ENCODE measurements at regions not wholly inside any gene's neighbourhood (a gene's known extent, or its start where the extent isn't known, plus 50 kb on each side); places are given as distances from the start of the nearest gene placed in this dataset.
"Not testable (repeated sequence)": the region's sequence is repeated elsewhere in the genome, so short reads cannot be mapped to it uniquely, and the experiment has no call there.

DNA sequence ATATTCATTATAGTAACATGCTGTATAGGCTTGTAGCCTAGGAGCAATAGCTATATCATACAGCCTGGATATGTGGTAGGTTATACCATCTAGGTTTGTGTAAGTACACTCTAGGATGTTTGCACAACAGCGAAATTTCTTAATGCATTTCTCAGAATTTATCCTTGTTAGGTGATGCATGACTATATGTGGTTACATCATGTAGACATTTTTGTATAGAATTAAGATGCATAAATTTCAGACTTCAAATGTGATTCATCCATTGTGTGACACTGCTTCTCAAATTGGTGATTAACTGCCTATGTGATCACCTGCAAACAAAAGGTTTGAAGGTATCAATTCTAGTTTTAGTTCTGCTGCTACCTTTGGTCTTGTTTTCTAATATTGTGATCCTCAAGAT, 1787.0 kb upstream of the PIK3C3 start:
- no peak for DNase-seq

DNA sequence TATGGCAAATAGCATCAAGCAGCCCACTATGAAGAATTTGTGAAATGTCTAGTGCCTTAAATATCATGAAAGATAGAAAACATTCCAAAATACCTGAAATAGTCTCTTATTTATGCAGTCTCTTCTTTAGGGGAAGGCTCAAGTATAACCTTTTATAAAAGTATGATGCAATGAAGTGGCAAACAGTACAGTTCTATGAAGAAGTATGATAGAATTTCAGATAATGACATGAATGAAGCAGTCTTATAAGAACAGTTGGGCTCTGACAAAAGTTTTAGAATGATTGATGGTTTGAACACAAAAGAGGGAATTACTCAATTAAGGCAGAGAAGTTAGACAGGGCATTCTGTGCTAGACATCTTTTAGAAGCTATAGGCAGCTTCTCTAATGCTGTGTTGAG, 1791.8 kb upstream of the PIK3C3 start:
- no peak for DNase-seq

DNA sequence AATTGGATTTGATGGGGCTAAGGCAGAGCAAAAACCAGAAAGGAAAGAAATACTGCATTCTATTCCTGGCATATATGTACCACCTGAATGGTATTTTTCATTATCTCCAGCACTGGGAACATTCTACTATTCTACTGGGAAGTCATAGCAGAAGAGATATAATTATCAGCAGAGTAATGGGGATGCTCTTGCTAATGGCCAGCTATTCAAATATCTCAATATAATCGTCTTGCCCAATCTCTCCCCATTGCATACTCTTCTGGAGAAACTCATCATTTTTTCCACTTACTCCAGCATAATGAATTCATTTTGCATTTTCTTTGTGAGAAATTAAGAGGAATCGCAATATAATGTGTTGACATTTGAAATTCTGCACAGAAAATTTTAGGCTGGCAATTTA, 1794.7 kb upstream of the PIK3C3 start:
- no peak for DNase-seq

DNA sequence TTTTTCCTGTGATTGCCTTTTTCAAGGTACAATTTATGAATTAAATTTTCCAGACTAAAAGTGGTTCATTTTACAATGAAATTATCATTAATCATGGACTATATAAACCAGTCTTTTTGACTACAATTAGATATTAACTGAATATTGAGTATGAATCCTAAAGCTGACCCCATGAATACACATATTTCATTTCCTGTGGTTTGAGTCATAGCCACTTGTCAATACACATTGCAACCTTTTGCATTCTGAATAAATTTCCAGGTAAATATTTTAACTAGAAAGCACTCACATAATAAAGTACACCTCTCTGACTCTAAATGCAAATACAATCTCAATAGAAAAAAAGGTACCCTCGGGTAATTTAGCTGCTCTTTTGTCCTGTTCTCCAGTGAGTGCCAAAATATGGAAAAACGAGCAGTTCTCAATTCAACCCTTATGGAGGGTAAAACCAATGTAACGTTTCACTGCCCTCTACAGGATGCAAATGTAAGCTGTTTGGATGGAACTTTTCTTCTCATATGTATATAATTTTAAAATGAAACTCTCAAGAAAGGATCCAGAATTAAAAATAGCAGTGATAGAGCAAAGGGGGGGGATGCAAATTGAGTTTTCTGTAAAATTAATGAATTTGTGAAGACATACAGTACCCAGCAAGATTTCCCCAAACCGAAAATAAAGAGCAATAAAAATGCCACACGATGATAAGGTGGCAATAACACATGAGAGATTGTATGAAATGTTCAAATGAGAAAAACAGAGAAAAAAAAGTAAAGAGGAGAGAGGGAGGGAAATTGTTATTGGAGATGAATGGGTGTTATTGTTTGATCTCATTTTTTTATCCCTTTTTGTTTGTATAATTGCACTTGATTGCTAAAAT, 1795.7 kb upstream of the PIK3C3 start:
- DNase-seq: peak; percentile 82

DNA sequence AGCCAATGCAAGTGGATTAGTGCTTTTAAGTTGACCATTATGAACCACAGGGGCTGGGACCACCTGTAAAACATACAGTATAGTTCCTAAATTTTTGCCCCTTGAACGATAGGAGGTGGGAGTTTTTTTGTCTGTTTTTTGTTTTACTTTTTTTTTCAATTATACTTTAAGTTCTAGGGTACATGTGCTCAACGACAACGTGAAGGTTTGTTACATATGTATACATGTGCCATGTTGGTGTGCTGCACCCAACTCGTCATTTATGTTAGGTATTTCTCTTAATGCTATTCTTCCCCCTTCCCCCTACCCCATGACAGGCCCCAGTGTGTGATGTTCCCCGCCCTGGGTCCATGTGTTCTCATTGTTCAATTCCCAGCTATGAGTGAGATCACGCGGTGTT, 1797.9 kb upstream of the PIK3C3 start:
- DNase-seq: no peak

DNA sequence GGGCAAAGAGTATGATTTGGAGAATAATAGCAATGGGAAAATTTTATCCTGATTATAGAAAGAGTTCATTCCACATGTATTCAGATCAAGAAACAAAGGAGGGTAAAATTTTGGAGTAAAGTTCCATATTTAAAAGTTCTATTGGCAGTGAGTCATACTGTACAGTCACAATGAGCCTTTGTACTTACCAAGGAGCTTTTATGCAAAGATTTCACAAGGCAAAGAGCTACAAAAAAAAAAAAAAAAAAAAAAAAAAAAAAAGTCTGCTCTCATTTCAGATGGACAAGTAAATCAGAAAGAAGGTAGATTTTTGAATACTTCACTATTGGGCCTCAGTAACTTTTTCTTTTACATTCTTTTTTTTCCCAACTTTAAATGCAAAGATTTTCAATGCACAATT, 1802.2 kb upstream of the PIK3C3 start:
- no peak for DNase-seq

DNA sequence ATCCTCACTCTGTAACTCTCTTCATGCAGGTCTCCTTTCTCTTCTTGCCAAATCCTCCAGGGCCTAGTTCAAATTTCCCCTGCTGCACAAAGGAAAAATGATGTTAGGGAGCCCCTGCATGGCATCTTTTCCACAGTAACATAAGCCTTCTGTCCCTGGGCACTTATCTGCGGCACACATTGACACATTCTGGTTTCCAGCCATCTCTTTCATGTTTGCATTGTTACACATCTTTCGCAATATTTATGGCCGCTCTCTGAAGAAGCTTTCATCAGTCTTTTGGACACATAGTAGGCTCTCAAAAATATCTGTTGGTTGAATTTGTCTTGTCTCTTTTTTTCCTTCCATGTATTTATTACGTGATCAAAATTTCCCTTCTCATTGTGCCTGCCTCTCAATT, 1806.1 kb upstream of the PIK3C3 start:
- DNase-seq: peak; percentile 30

DNA sequence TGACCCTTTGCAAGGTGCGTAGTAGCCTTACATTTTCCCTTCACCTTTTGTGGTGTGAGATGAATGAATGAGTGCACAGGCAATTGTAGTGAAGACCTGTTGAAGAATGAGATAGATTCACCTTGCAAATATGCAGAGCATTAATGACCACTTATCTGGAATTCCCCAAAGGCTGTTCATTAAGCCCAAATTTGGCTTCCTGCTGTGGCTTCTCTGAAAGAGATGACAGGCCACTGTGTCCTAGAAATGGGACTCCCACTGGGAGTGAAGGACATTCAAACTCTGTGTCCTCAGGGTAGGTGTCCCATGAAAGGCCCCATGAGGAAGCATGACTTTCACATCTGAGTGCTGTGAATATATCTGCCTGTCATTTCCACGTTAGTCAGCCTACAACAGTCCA, 1821.8 kb upstream of the PIK3C3 start:
- no peak for DNase-seq

DNA sequence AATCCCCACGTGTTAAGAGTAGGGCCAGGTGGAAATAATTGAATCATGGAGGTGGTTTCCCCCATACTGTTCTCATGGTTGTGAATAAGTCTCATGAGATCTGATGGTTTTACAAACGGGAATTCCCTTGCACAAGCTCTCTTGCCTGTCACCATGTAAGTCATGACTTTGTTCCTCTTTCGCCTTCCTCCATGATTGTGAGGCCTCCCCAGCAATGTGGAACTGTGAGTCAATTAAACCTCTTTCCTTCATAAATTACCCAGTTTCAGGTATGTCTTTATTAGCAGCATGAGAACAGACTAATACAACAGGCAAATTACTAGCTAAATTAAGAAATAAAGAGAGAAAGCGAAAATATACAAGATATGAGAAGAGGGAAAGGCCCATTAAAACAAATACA, 1822.6 kb upstream of the PIK3C3 start:
- not testable (repeated sequence) for DNase-seq

DNA sequence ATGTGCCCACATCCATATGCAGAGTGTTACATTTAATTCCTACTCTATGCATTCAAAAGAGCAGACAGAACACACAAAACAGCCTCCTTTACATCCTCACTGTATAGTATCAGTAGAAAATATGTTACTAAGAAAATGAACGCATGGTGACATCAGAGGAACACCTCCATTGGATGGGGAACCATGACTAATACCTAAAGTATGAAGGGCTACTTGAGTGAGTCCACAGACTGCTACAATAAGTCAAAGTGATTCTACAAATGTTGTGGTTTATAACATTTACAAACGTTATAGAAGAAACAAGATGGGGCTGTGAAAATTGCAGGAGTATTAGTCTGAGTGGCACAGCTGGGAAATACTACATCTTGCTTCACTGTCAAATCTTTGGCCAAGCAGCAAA, 1830.9 kb upstream of the PIK3C3 start:
- no peak for DNase-seq

DNA sequence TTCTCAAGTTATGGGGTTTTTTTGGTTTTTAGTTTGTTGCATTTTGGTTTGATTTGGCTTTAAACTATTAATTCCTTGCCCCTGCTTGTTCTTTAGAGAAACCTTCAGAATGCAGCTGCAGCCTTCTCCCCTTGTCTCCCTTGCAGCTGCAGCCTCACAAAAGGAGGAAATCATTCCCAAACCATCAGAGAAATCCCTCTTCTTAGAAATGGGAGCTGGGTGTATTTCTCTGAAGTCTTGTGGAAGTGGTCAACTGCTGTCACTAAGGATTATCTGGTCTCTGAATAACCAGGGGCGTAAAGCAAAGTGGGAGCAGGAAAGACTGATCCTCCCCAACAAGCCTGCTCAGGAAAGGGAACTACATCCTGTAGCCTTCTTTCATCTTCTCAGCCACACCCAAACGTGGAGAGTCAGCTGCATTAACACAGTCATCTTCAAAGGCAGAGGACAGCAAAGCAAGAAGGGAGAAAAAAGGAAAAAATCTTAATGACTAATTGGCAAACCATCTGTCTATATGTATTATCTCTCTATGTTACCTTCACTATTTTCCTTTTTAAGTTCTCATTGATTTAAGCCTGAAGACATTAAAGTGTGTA, 1834.1 kb upstream of the PIK3C3 start:
- no peak for DNase-seq

DNA sequence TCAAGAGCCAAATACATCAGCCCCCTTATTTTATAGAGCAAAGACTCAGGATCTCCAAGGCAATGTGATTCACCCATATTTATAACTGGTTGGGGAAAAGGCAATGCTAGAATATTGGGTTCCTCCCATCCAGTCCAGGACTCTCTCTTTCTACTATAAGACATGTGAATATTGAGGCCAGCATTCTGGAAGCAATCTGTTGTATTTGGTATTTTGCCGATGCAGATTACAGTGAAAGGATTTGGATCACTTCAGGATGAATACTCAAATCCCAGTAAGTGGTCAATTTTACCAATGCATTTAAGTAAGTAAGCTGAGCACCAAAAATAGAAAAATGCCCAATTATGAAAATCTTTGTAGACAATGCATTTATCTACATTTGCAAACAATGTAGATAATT, 1834.7 kb upstream of the PIK3C3 start:
- no peak for DNase-seq

DNA sequence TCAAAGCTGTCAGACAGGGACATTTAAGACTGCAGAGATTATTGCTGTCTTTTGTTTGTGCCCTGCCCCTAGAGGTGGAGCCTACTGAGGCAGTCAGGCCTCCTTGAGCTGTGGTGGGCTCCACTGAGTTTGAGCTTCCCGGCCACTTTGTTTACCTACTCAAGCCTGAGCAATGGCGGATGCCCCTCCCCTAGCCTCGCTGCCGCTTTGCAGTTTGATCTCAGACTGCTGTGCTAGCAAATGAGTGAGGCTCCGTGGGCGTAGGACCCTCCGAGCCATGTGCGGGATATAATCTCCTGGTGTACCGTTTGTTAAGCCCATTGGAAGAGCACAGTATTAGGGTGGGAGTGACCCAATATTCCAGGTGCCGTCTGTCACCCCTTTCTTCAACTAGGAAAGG, 1835.5 kb upstream of the PIK3C3 start:
- not testable (repeated sequence) for DNase-seq

DNA sequence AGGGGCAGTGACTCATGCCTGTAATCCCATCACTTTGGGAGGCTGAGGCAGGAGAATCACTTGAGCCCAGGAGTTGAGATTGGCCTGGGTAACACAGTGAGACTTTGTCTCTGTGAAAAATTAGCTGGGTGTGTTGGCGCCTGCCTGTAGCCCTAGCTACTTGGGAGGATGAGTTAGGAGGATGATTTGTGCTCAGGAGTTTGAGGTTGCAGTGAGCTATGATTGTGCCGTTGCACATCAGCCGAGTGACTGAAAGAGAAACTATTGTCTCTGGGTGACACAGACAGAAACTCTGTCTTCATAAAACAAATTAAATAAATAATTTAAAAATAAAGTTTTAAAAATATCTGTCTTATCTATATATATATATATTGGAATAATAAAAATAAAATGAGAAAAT, 1844.6 kb upstream of the PIK3C3 start:
- no peak for DNase-seq

DNA sequence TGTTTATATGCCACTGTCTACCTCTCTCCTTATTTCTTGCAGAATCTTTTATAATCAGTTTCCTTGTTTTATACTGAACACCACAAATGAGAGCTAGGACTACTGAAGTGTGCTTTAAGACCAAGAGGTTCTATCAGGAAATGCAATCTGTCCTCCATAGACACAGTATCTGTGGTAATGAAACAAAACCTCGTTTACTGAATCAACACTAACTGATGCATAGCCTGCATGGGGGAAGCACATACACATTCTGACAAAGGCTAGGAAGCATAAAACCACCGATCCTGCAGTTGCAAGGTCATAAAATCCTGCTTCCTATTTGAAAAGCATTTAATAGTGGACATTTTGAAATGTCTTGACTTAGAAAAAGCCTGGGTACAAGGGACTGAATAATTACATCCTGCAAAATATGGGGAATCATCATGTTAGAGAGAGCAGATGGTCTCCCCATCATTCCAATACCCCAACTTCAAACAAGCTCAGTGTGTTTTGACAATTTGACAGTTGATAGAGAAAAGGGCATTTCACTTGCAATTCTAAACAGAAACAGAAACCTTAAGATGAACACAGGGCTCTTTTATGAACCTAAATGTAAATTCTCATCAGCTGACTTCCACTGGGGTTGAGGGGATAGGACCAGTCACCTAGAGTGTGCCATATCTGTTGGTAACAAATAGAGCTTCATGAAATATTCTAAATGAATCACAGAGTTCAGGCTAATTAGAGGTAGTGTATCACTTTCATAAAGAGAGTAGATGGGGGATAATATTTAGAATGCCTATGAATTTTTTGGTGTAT, 1845.6 kb upstream of the PIK3C3 start:
- DNase-seq: peak; percentile 35

DNA sequence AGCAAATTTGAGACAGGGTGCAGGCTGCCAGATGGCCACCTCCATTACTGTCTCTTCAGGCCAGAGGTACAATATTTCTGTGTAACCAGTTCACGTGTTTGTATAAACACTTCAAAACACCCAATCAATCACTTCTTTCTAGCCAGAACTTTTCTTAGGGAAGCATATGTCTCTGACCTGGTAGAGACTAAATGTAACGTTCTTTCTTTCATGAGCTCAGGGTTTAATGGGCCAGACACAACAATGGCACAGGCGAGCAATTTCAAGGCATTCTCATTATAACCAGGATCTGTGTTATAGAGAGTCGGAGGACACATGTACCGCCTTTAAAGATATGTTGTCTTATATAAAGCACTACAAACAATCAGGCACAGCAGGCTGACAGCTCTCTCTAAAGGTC, 1846.4 kb upstream of the PIK3C3 start:
- DNase-seq: peak; percentile 76

DNA sequence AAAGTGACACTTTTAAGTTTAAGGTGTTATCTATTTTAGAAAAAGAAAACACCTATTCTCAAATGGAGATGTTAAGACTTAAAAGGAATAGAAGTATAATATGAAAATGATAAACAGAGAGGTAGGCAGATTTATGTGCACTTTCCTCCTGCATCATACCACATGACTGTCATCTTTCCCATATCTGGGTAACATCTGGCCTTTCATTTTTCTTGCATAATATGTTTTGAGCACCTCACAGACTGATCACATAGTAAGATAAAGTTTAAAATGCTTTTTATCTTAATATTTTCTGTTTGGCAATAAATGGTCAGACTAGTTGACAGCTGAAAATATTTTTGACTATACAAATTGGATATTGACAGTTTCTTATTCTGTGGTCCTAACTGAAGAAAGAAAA, 1852.1 kb upstream of the PIK3C3 start:
- DNase-seq: no peak

DNA sequence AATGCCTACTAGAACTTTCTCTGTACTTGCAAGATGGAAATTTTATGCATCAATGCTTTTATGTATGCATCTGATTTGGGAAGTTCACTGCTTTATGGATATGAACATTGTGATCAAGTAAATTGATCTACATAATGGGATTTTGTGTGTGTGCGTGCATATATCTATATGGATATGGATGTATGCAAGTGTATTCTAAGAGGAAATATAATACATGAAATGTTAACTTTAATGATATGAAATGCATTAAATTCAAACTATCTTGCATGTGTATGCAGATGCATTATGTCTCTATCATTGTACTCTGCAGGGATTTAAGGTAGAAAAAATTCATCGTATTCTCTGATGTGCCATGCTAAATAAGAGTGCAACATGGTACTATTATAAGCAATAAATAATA, 1855.4 kb upstream of the PIK3C3 start:
- DNase-seq: no peak

DNA sequence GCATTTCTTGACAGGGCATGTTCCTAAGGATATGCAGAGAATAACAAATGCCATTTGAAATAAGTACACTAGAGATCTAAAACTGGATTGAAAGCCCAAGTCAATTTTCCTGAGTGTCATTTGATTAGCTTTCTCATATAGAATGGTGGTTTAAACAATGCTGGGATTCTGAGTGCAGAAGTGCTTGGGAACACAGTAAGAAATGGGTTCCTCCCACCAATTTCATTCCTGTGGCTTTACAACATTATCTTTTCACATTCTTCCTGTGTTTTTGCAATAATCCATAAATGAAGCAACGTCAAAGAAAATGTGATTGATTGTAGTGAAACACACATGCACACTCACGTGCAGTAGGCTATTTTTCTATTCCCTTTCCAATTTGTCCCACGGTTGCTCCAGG, 1858.4 kb upstream of the PIK3C3 start:
- DNase-seq: no peak

DNA sequence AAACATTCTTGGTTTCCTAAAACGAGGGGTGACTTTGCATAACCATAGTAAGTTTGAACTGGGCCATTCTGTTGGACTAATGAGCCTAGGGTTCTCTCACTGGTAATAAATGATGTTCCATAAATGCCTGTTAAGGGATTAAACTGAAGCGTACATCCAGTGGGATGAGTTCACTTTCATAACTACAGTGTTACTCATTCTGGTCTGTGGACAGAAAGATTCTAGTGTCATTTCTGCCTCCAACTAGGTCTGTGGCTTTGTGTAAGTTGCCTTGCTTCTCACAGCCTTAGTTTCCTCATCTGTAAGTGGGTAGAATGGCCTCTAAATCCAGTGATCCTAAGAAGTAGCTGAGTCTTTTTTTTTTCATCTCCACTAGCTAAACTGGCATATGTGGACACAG, 1860.6 kb upstream of the PIK3C3 start:
- DNase-seq: no peak

DNA sequence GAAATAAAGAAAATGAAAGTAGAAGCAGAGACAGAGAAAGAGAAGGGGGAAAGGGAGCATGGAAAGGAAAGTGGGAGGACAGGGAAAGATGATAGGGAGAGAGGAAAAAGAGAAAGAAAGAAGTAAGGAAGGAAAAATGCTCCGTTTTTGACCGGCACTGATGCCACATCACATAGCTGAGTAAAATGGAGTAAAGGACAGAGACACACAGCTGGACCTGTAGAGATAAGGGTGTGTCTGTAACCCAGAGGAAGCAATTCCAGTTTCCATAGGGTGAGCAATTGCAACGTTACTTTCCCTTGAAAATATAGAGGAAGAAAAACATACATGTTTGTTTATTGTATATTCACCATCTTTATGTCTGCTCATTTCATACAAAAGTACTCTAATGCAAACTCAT, 1866.9 kb upstream of the PIK3C3 start:
- DNase-seq: no peak

DNA sequence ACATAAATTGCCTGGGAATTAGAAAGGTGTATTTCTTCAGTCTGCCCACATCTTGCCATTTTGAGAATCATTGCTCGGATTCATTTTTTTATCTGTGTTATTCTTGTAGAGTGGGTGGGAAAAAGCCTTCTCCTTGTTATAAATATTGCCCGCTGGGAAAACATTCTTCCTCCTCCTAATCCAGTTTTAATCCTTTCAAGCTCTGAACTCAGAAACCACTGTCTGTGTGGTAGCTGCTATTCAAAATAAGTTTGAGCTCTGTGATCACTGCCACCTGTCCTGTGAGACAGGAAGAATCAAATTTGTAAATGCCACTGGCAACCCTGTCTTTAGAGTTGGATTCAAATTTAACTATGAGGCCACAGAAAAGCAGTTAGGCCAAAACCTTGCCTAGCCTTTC, 1875.2 kb upstream of the PIK3C3 start:
- no peak for DNase-seq

DNA sequence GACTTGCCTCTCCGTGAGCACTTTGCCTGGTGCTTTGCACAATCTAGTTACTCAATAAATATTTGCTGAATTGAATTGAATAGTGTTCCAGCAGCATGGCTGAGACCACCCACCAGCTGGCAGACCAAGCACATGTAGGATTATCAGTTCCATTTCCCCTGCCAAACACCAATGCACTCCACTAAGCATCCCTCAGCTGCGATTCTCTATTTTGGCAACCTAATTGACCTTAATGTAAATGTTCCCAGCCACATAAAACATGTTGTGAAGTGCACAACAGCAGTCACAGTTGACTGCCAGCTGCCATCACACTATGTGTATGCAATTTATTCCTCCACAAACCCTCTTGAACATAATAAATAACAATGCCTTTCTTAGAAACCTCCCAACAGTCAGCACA, 1879.4 kb upstream of the PIK3C3 start:
- peak; percentile 65 for DNase-seq

DNA sequence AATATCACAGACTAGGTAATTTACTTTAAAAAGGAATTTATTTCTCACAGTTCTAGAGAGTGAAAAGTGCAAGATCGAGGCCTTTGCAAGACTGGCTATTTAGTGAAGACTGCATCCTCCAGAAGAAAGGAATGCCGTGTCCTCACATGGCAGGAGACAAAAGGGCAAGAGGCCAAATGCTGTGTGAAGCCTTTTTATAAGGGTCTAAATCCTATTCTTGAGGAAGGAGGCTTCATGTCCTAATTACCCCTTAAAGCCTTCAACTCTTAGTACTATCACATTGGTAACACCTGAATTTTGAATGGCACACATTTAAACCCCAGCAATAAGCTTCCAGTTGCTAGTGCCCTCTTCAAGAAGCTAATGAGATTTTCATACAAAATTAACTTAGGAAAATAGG, 1882.3 kb upstream of the PIK3C3 start:
- DNase-seq: no peak

All from NCI-H1092 treated with DMSO at 0.1 percent for 48 hours (cell line).